Fibroblast of villous mesenchyme (primary cell): ENCODE measurements at regions not wholly inside any gene's neighbourhood (a gene's known extent, or its start where the extent isn't known, plus 50 kb on each side); places are given as distances from the start of the nearest gene placed in this dataset.

Experiments used
- DNase-seq: peaks from one replicate; pipeline ENCODE4 v3.0.0-alpha.2; 2010; ENCODE audit warnings: low read depth
- H3K4me3 ChIP-seq: 2 replicates; pipeline ENCODE4 v1.5.1; 2011; ENCODE audit warnings: low read depth, mild to moderate bottlenecking, low read length
- CTCF ChIP-seq: IDR thresholded peaks from 2 replicates; pipeline ENCODE4 v1.5.1; 2012; ENCODE audit warnings: low read depth, mild to moderate bottlenecking, low read length; ENCODE audit not compliant: insufficient read depth

GRCh38 chr3:107884719-107885460 lies 205.9 kb downstream of the CD47 start:
- H3K4me3 ChIP-seq: no peak overlapping the region
- peak; percentile 49 for DNase-seq
- peak; percentile 18 for TF ChIP-seq CTCF

GRCh38 chr3:107884028-107884427 lies 206.8 kb downstream of the CD47 start:
- TF ChIP-seq CTCF: no peak
- H3K4me3 ChIP-seq: no peak overlapping the region
- DNase-seq: no peak

- no peak for DNase-seq
- no peak overlapping the region for H3K4me3 ChIP-seq
- TF ChIP-seq CTCF: no peak
Observed at GRCh38 chr3:107882881-107883280, 207.9 kb downstream of the CD47 start.

GRCh38 chr3:107882261-107882660 lies 208.6 kb downstream of the CD47 start:
- no peak for TF ChIP-seq CTCF
- H3K4me3 ChIP-seq: no peak overlapping the region
- DNase-seq: no peak

GRCh38 chr3:107881509-107881908 lies 209.3 kb downstream of the CD47 start:
- no peak for TF ChIP-seq CTCF
- DNase-seq: no peak
- no peak overlapping the region for H3K4me3 ChIP-seq

GRCh38 chr3:107880702-107881101 lies 210.1 kb downstream of the CD47 start:
- DNase-seq: no peak
- H3K4me3 ChIP-seq: no peak overlapping the region
- TF ChIP-seq CTCF: no peak

GRCh38 chr3:107877936-107878335 lies 212.9 kb downstream of the CD47 start:
- TF ChIP-seq CTCF: no peak
- no peak for DNase-seq
- H3K4me3 ChIP-seq: no peak overlapping the region
